Uterus (tissue), 2 donors: ENCODE measurements at regions not wholly inside any gene's neighbourhood (a gene's known extent, or its start where the extent isn't known, plus 50 kb on each side); places are given as distances from the start of the nearest gene placed in this dataset.

Experiments
- POLR2A ChIP-seq, 2 donors: fragments of 450-650 bp; IDR thresholded peaks; one replicate each; pipeline ENCODE4 v1.6.1; 2016; ENCODE audit warnings: antibody characterized with exemption in 2 of 2, mild to moderate bottlenecking in 1 of 2, moderate library complexity in 1 of 2
- TF ChIP-seq, protein P1 (sequence below), 4 experiments: fragments of 200-600 bp in 2 of 4; fragments of 450-650 bp in 2 of 4; sonication (generic) in 2 of 4; IDR thresholded peaks; one replicate each; pipeline ENCODE4 v1.5.1; 2016 to 2019; ENCODE audit warnings: antibody characterized with exemption in 4 of 4, mild to moderate bottlenecking in 2 of 4, moderate library complexity in 1 of 4

DNA sequence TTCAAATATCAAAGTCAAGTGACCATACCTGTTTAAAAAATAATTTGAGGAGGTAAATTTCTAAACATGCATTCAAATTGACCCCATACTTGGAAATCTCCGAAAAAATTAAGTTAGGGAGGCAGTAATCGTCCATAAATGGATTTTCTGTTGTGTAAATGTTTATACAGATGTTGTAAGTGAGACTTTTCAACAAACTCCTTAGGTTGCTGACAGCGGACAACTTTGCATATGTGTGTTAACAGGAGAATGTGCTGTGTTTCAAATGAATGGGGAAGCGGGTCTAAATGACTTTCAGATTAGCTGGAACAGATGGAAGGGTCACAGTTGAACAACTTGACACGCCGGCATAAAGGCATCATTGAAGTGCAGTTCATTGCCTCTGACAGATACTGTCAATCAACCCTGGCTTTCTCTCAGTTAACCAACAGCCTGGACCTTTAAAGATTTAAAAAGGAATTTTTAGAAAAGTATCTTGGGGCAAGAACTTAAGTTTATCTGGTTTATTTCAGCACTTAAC, 98.2 kb upstream of the DBX1 start:
- TF ChIP-seq, protein P1, sequence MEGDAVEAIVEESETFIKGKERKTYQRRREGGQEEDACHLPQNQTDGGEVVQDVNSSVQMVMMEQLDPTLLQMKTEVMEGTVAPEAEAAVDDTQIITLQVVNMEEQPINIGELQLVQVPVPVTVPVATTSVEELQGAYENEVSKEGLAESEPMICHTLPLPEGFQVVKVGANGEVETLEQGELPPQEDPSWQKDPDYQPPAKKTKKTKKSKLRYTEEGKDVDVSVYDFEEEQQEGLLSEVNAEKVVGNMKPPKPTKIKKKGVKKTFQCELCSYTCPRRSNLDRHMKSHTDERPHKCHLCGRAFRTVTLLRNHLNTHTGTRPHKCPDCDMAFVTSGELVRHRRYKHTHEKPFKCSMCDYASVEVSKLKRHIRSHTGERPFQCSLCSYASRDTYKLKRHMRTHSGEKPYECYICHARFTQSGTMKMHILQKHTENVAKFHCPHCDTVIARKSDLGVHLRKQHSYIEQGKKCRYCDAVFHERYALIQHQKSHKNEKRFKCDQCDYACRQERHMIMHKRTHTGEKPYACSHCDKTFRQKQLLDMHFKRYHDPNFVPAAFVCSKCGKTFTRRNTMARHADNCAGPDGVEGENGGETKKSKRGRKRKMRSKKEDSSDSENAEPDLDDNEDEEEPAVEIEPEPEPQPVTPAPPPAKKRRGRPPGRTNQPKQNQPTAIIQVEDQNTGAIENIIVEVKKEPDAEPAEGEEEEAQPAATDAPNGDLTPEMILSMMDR (IDR thresholded peaks at IDR 0.05), result no peak
- TF ChIP-seq POLR2A (IDR thresholded peaks at IDR 0.05), result no peak
